DND-41 (cell line): ENCODE measurements at regions not wholly inside any gene's neighbourhood (a gene's known extent, or its start where the extent isn't known, plus 50 kb on each side); places are given as distances from the start of the nearest gene placed in this dataset.

Experiments used
- CTCF ChIP-seq: IDR thresholded peaks from 2 replicates; pipeline ENCODE4 v1.5.1; 2012; ENCODE audit warnings: borderline replicate concordance, low read length, moderate library complexity, mild to moderate bottlenecking; ENCODE audit not compliant: poor library complexity, severe bottlenecking; ENCODE audit errors: extremely low read depth
- EZH2 ChIP-seq: IDR thresholded peaks from 3 replicates; pipeline ENCODE4 v1.6.1; 2012; ENCODE audit warnings: borderline replicate concordance, low read depth, mild to moderate bottlenecking, moderate library complexity, low read length, inconsistent platforms; ENCODE audit not compliant: severe bottlenecking

GRCh38 chr1:172964864-172965263 lies 85.9 kb downstream of the TNFSF18 start:
- TF ChIP-seq CTCF (no peak), EZH2 (no peak)
